ENCODE measurements at regions not wholly inside any gene's neighbourhood (a gene's known extent, or its start where the extent isn't known, plus 50 kb on each side); places are given as distances from the start of the nearest gene placed in this dataset.
"Not testable (repeated sequence)": the region's sequence is repeated elsewhere in the genome, so short reads cannot be mapped to it uniquely, and the experiment has no call there.

DNA sequence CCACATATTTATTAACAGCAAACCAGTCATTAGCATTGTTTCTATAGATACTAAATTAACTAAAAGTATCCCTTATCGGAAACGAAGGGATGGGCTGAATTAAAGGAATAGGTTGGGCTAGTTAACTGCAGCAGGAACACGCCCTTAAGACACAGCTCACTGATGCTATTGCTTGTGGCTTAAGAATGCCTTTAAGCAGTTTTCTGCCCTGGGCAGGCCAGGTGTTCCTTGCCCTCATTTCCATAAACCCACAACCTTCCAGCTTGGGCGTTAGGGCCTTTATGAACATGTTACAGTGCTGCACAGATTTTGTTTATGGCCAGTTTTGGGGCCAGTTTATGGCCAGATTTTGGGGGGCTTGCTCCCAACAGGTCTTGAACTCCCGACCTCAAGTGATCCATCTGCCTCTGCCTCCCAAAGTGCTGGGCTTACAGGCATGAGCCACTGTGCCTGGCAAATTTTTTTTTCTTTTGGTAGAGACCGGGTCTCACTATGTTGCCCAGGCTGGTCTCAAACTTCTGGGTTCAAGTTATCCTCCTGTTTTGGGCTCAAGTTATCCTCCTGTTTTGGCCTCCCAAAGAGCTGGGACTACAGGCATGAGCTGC lies 90.1 kb upstream of the GRIN2A start:
- not testable (repeated sequence) for DNase-seq (ENCODE audit: low read depth in 1 of 2, low spot score in 1 of 2)

DNA sequence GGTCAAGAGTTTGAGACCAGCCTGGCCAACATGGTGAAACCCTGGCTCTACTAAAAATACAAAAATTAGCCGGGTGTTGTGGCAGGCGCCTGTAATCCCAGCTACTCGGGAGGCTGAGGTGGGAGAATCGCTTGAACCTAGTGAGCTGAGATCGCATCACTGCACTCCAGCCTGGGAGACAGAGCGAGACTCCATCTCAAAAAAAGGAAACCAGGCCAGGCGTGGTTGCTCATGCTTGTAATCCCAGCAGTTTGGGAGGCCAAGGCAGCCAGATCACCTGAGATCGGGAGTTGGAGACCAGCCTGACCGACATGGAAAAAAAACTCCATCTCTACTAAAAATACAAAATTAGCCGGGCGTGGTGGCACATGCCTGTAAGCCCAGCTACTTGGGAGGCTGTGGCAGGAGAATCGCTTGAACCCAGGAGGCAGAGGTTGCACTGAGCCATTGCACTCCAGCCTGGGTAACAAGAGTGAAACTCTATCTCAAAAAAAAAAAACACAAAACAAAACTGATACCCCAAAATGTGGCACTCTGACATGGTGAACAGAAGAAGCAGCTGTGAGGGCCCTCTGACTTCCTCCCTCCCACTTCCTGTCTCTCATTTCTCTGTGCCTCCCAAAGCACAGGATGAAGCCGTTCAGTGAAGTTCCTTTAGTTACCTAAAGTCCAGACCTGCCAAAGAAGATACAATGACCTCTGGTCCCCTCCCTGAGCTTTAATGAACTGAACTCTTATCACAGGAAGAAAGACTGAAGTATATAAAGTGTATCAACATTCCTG lies 93.2 kb upstream of the GRIN2A start:
- not testable (repeated sequence) for DNase-seq (ENCODE audit: low read depth in 1 of 2, low spot score in 1 of 2)

DNA sequence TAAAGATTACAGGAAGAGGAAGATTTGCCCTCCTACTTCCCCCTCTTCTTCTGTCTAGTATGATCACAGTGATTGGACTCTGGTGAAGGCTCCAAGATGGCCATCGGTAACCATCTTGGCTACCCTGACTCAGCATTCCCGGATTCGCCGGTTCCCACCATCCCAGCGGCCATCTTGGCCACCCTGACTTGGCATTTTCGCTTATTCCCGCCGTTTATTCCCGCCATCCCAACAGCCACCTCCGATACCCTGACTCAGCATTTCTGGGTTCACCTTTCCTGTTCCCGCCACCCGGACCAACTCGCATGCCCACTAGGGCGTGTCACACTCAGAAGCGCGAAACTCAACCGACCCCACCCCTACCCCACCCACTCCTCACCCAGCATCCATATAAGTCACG lies 95.4 kb upstream of the GRIN2A start:
- no peak for DNase-seq (ENCODE audit: low read depth in 1 of 2, low spot score in 1 of 2)

DNA sequence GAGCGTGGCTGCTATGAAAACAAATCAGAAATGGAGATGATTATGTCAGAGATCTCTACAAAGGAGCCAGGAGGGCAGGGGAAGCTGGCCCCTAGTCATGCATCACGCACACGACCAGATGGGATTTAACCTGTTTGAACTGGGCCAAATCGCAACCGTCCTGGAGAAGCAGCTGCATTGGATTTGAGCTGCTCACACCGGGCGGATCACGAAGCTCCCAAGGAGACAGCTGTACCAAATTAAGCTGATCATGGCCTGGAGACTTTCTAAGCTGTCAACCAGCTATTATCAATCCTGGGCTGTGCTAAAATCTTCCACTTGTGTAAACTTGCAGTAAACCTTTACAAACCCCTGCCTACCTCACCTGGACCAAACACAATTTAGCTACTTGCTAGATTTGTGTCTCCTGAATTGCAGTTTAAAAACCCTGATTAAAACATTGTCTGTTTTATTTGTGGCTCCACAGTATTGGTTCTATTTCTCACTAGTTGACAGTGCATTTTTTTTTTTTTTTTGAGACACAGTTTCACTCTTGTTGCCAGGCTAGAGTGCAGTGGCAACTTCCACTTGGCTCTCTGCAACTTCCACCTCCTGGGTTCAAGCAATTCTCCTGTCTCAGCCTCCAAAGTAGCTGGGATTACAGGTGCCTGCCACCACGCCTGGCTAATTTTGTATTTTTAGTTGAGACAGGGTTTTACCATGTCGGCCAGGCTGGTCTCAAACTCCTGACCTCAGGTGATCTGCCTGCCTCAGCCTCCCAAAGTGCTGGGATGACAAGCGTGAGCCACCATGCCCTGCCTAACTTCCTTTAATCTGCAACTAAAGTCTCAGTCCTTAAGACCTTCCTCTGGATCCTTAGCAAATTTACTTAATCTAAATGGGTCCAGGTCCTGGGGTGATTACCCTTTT lies 98.3 kb upstream of the GRIN2A start:
- no peak for DNase-seq (ENCODE audit: low read depth in 1 of 2, low spot score in 1 of 2)

DNA sequence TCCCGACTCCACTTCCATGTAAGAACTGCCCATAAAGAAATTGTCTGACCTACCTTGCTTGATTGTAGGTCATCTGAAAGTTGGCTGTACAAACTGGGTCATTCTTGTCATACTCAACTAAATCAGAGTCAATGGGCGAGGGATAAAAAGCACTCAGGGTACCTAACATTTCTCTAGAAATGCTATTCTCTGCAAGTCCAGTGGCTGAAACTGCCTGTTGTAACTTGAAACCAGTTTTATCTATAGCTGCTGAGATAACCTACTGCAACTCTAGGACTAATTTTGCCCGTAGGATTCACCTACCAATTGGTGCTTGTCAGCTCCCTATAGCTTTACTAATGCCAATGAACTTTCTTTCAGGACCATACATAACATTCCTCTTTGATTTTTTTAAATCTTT lies 100.1 kb upstream of the GRIN2A start:
- DNase-seq (ENCODE audit: low read depth in 1 of 2, low spot score in 1 of 2): no peak

DNA sequence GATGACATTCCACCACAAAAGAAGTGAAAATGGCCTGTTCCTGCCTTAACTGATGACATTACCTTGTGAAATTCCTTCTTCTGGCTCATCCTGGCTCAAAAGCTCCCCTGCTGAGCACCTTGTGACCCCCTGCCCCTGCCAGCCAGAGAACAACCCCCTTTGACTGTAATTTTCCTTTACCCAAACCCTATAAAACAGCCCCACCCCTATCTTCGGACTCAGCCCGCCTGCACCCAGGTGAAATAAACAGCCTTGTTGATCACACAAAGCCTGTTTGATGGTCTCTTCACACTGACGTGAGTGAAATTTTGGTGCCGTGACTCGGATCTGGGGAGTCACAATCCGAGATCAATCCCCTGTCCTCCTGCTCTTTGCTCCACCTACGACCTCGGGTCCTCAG lies 101.0 kb upstream of the GRIN2A start:
- not testable (repeated sequence) for DNase-seq (ENCODE audit: low read depth in 1 of 2, low spot score in 1 of 2)

DNA sequence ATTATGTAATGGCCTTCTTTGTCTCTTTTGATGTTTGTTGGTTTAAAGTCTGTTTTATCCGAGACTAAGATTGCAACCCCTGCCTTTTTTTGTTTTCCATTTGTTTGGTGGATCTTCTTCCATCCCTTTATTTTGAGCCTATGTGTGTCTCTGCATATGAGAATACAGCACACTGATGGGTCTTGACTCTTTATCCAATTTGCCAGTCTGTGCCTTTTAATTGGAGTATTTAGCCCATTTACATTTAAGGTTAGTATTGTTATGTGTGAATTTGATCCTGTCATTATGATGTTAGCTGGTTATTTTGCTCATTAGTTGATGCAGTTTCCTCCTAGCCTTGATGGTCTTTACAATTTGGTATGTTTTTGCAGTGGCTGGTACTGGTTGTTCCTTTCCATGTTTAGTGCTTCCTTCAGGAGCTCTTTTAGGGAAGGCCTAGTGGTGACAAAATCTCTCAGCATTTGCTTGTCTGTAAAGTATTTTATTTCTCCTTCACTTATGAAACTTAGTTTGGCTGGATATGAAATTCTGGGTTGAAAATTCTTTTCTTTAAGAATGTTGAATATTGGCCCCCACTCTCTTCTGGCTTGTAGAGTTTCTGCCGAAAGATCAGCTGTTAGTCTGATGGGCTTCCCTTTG lies 95.3 kb upstream of the ATF7IP2 start:
- not testable (repeated sequence) for DNase-seq (ENCODE audit: low read depth in 1 of 2, low spot score in 1 of 2)

DNA sequence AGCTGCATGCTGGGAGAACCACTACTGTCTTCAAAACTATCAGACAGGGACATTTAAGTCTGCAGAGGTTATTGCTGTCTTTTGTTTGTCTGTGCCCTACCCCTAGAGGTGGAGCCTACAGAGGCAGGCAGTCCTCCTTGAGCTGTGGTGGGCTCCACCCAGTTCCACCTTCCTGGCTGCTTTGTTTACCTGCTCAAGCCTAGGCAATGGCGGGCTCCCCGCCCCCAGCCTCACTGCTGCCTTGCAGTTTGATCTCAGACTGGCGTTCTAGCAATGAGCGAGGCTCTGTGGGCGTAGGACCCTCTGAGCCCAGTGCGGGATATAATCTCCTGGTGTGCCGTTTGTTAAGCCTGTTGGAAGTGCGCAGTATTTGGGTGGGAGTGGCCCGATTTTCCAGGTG lies 93.7 kb upstream of the ATF7IP2 start:
- not testable (repeated sequence) for DNase-seq (ENCODE audit: low read depth in 1 of 2, low spot score in 1 of 2)

DNA sequence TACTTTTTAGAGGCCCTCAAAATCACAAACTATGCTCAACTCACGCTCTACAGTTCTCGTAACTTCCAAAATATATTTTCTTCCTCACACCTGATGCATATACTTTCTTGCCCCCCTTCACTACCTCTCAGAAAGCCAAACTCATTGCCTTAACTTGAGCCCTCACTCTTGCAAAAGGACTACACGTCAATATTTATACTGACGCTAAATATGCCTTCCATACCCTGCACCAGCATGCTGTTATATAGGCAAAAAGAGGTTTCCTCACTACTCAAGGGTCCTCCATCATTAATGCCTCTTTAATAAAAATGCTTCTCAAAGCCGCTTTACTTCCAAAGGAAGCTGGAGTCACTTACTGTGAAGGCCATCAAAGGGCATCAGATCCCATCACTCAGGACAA lies 92.9 kb upstream of the ATF7IP2 start:
- DNase-seq (ENCODE audit: low read depth in 1 of 2, low spot score in 1 of 2): not testable (repeated sequence)

DNA sequence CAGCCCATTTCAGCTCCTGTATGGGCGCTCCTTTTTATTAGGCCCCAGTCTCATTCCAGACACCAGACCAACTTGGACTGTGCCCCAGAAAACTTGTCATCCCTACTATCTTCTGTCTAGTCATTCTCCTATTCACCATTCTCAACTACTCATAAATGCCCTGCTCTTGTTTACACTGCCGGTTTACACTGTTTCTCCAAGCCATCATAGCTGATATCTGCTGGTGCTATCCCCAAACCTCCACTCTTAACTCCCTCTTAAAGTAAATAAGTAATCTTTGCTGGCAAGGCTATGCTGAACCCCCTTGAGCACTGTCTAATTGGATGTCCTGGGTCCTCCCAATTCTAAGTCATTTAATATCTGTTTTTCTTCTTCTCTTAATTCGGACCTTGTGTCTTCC lies 91.7 kb upstream of the ATF7IP2 start:
- not testable (repeated sequence) for DNase-seq (ENCODE audit: low read depth in 1 of 2, low spot score in 1 of 2)

DNA sequence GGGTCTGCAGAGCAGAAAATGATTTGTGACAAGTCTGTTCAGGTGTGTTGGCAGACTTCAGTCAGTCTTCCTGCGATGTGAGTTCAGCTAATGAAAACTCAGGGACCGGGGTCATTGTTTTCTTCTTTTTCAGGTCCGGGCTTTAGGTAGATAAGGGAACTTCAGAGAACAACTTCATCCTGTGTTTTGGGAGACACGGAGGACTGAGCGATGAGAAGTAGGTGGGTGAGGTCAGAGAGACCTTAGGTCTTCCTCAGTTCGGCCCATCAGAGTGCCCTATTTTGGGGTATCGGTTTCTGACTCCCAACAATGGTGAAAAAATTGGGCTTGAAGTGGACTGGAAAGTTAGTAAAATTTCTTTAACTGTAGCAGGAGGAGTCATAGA lies 88.9 kb upstream of the ATF7IP2 start:
- DNase-seq (ENCODE audit: low read depth in 1 of 2, low spot score in 1 of 2): no peak

DNA sequence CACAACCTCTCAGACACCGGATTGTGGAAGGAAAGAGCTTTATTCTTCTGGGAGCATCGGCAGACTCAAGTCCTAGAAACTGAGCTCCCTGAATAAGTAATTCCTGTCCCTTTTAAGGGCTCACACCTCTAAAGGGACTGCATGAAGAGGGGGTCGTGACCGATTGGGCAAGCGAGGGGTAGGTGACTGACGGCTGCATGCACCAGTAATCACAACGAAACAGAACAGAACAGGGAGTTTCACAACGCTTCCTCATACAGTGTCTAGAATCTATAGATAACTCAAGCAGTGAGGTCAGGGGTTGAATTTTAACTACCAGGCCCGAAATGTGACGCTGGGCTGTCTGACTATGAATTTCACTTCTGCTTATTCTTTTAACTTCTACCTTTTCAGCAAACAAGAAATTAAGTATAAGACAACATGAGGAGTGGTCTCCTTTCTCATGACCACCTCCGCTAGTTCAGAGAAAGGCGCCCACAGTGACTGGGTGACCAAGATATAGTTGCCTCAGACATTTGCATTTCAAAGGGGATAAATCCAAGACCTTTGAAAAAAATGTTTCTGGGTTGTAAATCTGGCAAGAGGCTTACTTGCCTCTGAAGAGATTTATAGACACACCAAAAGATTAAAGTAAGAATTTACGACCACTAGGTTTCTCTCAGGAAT lies 88.4 kb upstream of the ATF7IP2 start:
- DNase-seq (ENCODE audit: low read depth in 1 of 2, low spot score in 1 of 2): no peak

DNA sequence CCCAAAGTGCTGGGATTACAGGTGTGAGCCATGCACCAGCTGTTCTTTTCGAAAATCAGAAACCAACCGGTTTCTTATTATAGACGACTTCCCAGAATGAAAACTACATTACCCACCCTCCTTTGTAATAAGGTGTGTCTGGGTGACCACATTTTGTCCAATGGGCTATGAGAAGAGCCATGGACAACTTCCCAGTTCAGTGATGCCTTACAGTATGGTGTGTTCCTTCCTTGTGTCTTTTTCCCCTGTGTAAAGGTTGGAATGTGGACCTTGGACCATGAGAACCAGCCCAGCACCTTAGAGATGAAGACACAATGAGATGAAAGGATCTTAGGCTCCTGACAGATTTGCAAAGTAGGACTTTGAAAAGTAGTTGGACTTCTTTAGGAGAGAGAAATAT lies 85.0 kb upstream of the ATF7IP2 start:
- DNase-seq (ENCODE audit: low read depth in 1 of 2, low spot score in 1 of 2): no peak

DNA sequence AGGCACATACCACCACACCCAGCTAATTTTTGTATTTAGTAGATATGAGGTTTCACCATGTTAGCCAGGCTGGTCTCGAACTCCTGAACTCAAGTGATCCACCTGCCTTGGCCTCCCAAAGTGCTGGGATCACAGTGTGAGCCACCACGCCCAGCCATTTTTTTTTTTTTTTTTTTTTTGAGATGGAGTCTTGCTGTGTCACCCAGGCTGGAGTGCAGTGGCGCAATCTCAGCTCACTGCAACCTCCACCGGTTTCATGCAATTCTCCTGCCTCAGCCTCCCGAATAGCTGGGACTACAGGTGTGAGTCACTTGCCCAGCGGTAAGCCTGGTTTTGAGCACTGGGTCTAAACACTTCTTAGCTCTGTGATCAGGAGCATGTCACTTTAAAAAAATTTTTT lies 84.3 kb upstream of the ATF7IP2 start:
- DNase-seq (ENCODE audit: low read depth in 1 of 2, low spot score in 1 of 2): not testable (repeated sequence)

DNA sequence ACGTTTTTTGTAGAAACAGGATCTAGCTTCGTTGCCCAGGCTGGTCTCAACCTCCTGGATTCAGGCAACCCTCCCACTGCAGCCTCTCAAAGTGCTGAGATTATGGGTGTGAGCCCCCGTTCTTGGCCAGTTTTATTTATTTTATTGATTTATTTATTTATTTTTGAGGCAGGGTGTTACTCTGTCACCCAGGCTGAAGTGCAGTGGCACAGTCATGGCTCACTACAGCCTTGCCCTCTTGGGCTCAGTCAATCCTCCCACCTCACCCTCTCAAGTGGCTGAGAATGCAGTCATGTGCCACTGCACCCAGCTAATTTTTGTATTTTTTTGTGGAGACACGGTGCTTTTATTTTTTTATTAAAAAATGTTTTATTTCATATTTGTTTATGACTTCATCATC lies 79.9 kb upstream of the ATF7IP2 start:
- no peak for DNase-seq (ENCODE audit: low read depth in 1 of 2, low spot score in 1 of 2)

DNA sequence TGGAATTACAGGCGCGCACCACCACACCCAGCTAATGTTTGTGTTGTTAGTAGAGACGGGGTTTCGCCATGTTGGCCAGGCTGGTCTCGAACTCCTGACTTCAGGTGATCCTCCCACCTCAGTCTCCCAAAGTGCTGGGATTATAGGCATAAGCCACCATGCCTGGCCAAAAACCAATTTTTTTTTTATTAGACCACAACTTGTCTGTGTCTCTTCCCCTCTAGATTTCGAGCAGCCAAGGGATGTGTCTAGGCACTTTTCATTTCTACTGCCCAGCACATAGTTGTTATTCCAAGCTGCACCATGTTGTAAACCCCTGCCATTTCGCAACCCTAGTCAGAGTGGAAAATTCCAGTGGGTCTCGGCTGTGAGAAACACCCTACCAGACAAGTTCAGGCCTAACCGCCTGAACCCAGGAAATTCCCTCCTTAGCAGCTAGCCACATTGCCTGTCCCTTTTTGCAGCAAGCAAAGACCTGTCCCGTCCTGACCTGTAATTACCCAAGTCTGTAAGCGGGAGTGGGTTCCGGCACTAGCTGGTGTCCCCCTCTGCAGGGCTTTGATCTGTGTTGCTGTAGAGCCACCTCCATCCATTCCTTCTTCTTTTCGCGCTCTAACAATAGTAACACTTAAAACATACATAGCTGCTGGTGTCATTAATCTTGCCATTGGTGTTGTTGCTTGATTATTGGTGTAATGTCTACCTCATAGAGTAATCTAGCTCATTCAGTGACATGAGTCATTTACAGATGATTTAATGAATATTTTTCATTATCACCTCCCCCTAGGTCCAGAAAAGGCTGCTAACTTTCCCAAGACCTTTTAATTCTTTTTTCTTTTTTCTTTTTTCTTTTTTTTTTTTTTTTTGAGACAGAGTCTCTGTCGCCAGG lies 77.3 kb upstream of the ATF7IP2 start:
- no peak for DNase-seq (ENCODE audit: low read depth in 1 of 2, low spot score in 1 of 2)

DNA sequence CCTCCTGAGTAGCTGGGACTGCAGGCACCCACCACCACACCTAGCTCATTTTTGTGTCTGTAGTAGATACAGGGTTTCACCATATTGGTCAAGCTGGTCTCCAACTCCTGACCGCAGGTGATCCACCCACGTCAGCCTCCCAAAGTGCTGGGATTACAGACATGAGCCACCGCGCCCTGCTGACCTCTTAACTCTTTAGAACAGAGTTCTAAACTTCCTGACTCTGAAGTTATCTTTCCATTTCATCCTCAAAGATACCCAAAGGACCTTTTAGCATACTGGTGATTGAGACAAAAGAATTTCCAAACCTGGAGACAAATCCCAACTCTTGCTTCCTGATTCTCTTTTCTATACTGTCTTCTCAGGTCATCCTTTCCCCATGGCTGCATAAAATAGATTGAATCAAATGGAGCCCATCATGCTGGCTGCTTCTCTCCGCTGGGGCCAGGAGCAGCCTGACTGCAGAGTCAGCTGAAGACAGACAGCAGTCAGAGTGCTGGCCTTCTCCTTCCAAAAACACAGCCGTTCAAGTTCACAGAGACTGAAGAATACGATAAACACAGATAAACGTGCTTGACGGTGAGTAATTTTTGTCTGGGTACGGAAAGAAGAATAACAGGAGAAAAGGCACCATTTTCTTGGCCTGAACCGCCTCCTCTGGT lies 76.5 kb upstream of the ATF7IP2 start:
- no peak for DNase-seq (ENCODE audit: low read depth in 1 of 2, low spot score in 1 of 2)

DNA sequence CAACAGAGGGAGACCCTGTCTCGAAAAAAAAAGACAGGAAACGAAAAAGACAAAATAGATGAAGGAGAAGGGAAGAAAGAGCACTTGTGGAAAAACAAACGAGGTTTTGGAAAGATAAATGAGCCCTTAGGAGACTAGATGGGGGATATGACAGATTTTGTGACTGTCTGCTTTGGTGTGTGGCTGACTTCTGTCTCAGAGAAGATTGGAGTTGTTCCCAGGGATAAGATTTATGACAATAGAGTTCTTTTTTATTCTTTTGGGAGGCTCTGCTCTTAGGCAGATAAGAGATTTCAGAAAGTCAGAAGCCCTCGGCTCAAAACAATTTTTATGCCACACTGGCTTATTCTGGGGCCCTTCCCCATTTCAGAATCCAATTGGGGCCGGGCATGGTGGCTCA lies 73.9 kb upstream of the ATF7IP2 start:
- DNase-seq (ENCODE audit: low read depth in 1 of 2, low spot score in 1 of 2): no peak
